Ishikawa (cell line): ENCODE measurements at regions not wholly inside any gene's neighbourhood (a gene's known extent, or its start where the extent isn't known, plus 50 kb on each side); places are given as distances from the start of the nearest gene placed in this dataset.

Experiments
- CEBPB ChIP-seq: IDR thresholded peaks from 2 replicates; pipeline ENCODE4 v1.6.1; 2012
- CREB1 ChIP-seq: IDR thresholded peaks from 2 replicates; pipeline ENCODE4 v1.6.1; 2012; ENCODE audit warnings: low read depth
- EP300 ChIP-seq: IDR thresholded peaks from 2 replicates; pipeline ENCODE4 v1.6.1; 2012; ENCODE audit warnings: borderline replicate concordance
- FOXM1 ChIP-seq: IDR thresholded peaks from 2 replicates; pipeline ENCODE4 v1.6.1; 2012; ENCODE audit warnings: low read depth, borderline replicate concordance
- MAX ChIP-seq: IDR thresholded peaks from 2 replicates; pipeline ENCODE4 v1.6.1; 2012
- NFIC ChIP-seq: IDR thresholded peaks from 2 replicates; pipeline ENCODE4 v1.6.1; 2012
- RAD21 ChIP-seq: IDR thresholded peaks from 2 replicates; pipeline ENCODE4 v1.6.1; 2012; ENCODE audit warnings: low read depth
- REST ChIP-seq: IDR thresholded peaks from 2 replicates; pipeline ENCODE4 v1.6.1; 2012; ENCODE audit warnings: low read depth, mild to moderate bottlenecking
- TAF1 ChIP-seq: IDR thresholded peaks from 2 replicates; pipeline ENCODE4 v1.6.1; 2012; ENCODE audit warnings: low read depth, mild to moderate bottlenecking
- TCF12 ChIP-seq: IDR thresholded peaks from 2 replicates; pipeline ENCODE4 v1.6.1; 2012; ENCODE audit warnings: low read depth
- TEAD4 ChIP-seq: IDR thresholded peaks from 2 replicates; pipeline ENCODE4 v1.6.1; 2012
- USF1 ChIP-seq: IDR thresholded peaks from 2 replicates; pipeline ENCODE4 v1.6.1; 2012
- ZBTB7A ChIP-seq: IDR thresholded peaks from 2 replicates; pipeline ENCODE4 v1.6.1; 2012; ENCODE audit warnings: low read depth

GRCh38 chr22:47804281-47804680 lies 1041.8 kb downstream of the TBC1D22A start:
- TF ChIP-seq TCF12, result no peak
- no peak for TF ChIP-seq MAX
- no peak for TF ChIP-seq USF1
- TF ChIP-seq CEBPB, result no peak
- TF ChIP-seq EP300, result no peak
- TF ChIP-seq NFIC, result no peak
- TF ChIP-seq RAD21, result no peak
- no peak for TF ChIP-seq TEAD4
- TF ChIP-seq CREB1, result no peak
- no peak for TF ChIP-seq ZBTB7A
- TF ChIP-seq FOXM1, result no peak
- no peak for TF ChIP-seq REST
- TF ChIP-seq TAF1, result no peak
